NCI-H2107 treated with DMSO at 0.1 percent for 48 hours (cell line): ENCODE measurements at regions not wholly inside any gene's neighbourhood (a gene's known extent, or its start where the extent isn't known, plus 50 kb on each side); places are given as distances from the start of the nearest gene placed in this dataset.
"Not testable (repeated sequence)": the region's sequence is repeated elsewhere in the genome, so short reads cannot be mapped to it uniquely, and the experiment has no call there.

Experiments
- DNase-seq: peaks from one replicate; lab custom pipeline; 2025; ENCODE audit not compliant: unreplicated experiment; lab: John Stamatoyannopoulos, UW

DNA sequence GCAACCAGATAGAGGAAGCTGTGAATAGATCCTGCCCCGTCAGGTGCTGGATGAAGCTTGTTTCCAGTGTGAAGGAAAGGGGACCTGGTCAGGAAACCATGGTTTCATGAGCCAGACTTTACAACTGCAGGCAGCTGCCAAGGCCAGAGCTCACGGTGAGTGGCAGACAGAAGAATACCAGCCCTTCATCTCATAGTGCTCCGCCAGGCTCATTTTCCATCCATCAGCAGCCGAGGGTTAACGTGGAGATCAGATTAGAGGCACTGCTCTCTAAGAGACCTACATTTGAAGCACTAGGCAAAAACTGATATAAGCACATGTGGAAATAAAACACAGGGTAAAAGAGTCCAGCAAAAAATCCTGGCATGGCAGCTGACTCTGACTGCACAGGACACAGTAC, 172.4 kb downstream of the CD24 start:
- no peak for DNase-seq

- DNase-seq = no peak
These were observed 171.9 kb downstream of the QRSL1 start for GRCh38 chr6:106801256-106801655.

- no peak for DNase-seq
These were observed 171.0 kb downstream of the QRSL1 start for GRCh38 chr6:106800379-106800778.

DNA sequence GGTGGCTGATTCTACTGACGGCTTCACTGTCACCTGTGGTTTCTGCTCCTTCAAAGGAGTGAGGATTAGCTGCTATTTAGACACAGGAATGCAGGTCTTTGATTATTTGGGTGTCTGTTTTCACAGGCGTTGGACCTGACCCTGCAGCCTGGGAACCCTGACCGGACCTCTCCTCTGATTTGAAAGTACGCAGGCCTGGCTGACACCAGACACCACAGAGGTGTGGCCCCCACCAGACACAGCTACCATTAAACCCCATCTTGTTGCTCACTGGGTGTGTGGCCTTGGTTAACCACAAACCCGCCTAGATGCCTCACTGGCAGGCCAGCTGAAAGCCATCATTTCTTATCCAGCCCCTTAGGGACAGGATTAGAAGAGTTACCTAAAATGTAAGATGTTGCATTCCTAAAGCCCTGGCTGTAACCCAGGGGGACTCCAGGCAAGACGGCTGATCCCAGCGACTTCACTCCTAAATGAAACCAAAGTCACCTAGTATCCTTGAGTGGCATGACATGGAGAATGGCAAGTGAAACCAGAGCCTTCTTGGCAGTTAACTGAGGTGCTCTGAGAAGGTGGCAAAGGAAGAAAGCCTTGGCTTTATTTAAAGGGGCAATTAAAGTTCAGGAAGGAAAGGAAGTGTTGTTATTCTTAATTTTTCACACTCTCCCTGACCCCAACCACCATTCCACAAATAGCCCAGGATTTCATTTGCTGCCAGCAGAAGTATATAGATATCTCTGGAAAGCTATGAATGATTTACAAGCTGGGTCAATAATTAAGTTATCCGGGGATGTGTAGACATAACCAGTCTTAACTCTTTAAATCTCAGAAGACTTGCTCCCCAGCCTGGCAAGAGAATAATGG, 169.9 kb downstream of the QRSL1 start:
- peak; percentile 77 for DNase-seq

GRCh38 chr6:106797186-106797585, 167.8 kb downstream of the QRSL1 start:
- no peak for DNase-seq

- DNase-seq = no peak
These were observed 167.4 kb downstream of the QRSL1 start for GRCh38 chr6:106796781-106797180.

DNA sequence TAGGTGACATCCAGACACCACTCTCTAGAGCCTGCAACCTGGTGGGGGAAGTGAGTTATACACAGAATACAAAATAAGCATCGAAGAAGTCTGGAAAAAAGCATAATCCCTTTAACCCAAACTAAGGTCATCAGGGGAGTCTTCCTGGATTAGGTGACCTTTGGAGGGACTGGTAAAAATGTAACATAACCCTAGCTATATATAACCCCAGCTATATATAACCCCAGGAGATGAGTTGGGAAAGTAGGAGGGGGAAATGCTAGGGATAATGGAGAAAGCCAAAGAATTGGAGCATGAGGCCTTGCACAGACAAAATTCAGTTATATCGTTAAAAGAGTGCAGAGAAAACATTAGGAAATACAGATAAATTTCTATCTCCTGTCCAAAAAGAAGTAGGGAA, 164.8 kb downstream of the QRSL1 start:
- DNase-seq = no peak

- no peak for DNase-seq
These were observed 163.3 kb downstream of the QRSL1 start for GRCh38 chr6:106792536-106793236.

DNA sequence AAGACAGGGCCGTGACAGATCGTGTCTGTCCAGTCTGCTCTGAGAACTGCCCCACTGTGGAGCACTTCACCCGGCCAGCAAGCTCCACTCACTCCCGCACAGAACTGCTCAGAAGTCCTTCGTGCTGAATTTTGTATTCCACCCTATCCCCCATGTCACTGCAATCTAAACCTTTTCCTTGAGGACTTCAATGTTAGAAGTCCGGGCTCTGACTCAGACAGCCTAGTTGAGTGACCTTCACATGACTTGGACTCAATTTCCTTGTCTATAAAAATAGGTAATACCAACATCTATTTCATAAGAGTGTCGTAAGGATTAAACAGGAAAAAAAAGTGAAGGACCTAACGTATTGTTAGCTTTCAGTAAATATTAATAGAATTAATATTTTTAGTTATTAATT, 161.6 kb downstream of the QRSL1 start:
- no peak for DNase-seq

DNA sequence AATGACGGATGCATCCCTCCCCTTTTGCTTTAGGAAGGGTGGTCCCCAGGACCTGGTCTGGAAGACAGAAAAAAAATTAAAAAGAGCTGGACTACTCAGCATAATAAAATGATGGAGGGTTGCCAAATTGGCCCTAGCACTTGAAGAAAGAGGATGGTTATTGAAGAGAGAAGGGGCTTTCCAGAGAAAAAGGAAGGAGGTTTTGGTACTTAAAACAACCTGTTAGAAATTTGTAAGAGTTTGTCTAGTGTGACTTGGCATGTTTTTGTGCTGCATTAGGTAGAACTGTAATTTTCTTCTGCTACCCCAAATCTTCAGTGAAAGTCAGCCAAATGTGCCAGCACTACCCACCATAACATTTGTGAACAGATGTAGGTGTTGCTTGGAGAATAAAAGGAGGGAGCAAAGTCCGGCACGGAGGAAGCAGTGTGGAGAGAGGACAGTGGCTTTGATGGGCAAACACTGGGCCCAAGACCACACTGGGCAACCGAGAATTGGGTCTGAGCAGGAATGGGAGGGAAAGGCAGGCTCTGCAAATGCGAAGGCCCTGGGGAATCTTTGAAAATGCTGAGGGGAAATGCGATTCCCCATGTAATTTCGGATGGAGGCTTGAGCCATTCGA, 160.9 kb downstream of the QRSL1 start:
- no peak for DNase-seq

DNA sequence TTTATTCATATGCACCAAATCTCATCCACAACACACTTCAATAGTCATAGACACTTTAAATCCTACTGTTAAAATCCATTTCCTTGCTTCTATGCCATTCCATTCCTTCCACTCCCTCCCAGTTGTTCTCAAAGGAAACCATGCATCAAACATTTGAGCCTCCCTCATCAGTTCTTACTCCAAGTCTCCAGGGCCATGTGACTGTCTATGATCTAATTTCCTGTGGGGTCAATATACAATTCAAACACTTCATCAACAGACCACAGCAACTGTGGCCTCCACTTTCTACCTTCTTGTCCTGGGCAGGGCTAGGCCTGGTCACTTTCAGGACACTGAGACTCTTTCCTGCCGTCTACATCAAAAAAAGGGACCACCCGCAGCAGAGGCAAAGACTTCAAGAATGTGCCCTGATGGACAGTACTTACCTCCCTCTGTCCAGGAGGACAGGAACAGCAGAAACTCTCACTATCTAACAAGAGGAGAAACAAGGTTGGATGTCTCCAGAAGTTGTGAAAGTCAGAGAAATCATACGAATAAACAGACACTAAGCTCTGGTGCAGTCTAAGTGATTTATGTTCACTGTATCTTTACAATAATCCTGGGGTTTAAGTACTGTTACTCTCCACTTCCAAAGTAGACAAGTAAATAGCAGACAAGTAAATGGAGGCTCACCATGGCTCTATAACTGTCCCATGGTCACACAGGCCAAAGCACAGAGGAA, 160.2 kb downstream of the QRSL1 start:
- no peak for DNase-seq

DNA sequence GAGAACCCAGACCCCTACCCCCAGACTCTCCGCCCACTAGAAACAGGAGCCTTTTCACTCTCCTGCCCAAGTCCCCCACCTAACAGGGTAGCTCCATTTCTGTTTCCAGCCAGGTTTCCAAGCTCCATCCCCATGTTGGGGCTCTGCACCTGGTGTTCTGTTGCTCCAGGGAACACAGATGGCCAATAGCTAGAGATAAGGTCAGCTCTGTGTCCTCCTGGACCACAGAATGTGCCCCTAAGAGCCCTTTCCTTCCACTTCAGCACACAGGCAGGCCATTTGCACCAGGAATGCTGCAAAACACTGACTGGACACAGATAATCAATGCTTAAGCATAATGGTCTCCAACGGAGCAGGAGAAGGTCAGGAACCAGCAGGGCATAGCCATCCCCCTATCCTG, 159.4 kb downstream of the QRSL1 start:
- no peak for DNase-seq

GRCh38 chr6:106787327-106788196, 158.2 kb downstream of the QRSL1 start:
- no peak for DNase-seq

DNA sequence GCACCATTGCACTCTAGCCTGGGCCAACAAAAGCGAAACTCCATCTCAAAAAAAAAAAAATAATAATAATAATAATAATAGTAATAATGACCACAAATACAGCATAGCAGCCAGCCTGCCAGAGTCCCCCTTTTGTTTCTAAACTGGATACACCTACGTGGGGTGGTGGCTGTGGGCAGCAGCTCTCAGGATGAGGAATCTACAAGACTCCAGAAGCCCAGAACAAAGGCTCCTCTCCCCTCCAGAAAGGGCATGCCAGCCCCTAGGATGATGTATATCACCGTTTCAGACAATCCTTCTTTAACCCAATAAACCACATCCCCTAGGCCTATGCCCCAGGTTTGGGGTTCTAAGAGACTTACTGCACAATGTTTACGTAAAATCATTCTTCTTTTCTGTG, 155.9 kb downstream of the QRSL1 start:
- no peak for DNase-seq

DNA sequence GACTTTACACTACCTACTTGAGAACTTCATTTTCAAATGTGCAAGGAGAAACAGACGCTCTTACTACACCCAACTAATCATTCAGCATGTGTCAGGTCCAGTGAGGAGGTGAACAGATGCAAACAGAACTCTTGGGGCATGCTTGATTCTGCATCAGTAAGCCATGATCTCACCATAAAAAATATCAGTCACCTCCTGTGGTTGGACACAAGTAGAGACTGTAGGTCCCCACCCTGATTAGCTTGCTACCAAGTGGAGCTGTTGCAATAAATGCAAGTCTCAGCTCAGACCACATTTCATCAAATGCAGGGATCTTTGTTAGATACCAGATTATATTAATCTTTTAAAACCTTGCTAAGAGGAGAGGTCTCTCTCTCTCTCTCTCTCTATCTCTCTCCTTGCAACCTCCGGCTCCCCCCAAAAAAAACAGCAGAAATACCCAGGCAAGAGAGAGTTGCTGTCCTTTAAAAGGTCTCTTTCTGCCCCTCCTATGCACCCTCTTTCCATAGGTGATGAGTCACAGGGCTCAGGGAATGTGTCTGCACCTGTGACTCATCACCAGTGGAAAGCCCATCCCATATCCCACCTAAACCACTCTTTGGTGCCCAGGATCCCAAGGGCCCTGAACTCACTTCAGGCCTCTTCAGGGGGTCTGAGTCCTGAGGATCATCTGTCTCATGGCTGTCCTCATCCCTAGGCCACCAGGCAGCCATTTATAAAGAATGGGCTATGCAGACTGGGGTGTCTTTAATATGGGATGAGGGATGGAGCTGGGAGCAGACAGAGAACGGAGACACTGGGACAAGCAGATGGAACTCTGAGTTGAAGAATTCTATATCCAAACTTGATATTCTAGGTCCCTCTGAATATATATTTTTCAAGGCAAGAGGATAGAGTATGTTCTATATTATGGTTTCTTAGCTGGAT, 154.5 kb downstream of the QRSL1 start:
- DNase-seq = no peak

DNA sequence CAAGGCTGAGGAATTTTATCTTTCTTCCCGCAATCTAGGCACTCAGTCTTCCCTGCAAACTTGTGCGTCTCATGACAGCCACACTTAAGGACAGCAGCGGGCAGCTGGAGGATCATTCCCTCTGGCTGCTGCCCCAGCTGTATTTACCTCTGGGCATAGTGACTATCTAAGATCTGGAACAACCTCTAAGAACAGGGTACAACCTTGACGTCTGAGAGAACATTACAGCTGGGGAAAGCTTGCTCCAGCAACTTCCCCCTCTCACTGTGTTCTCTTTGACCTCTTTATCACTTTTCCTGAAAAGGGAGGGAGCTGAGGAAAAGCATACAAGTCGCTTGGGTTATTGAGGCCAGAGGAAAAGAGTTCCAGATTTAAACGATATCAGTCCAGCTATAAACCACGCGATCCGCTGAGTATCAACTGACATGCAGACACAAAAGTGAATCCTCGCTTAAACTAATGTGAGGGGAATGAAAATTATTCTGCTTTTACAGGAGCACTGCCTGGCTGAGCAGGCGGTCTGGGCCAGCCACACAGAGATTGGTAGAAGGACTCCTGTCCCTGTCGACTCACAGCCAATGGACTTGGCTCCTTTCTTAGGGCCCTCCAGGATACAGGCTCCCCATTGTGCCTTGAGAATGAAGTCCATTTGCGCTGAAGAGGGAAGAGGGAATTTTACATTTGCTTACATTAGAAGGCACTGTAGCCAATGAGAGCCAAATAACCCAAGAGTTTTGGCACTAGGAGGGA, 153.3 kb downstream of the QRSL1 start:
- DNase-seq = no peak

- DNase-seq = not testable (repeated sequence)
These were observed 150.2 kb downstream of the QRSL1 start for GRCh38 chr6:106779552-106779951.

- no peak for DNase-seq
These were observed 149.6 kb downstream of the QRSL1 start for GRCh38 chr6:106778943-106779342.
